HCT116 (cell line): ENCODE measurements at regions not wholly inside any gene's neighbourhood (a gene's known extent, or its start where the extent isn't known, plus 50 kb on each side); places are given as distances from the start of the nearest gene placed in this dataset.

Experiments used
- ATAC-seq: fragments of 200-7000 bp; cut with Tn5 transposase; 2 replicates; pipeline ENCODE4 v1.9.1; 2020; ENCODE audit warnings: mild to moderate bottlenecking, moderate library complexity
- BruUV-seq: library from RNA; stranded (reverse); fragments of 400-500 nt; replicated peaks from 2 replicates; lab custom pipeline; 2021; lab: Mats Ljungman, UMichigan
- CTCF ChIA-PET: fragments of 300-600 bp; sonication (Branson Sonifier 250); formaldehyde crosslinking; loops from one replicate; lab custom pipeline; 2021; ENCODE audit warnings: antibody characterized with exemption; lab: Charles Lee
- POLR2A ChIA-PET: fragments of 300-600, 350-600 bp; sonication (Branson Sonifier 250); formaldehyde crosslinking; loops from one replicate; lab custom pipeline; 2021; ENCODE audit warnings: antibody characterized with exemption; lab: Charles Lee
- RAD21 ChIA-PET, 2 experiments: fragments of 300-600 bp; sonication (Branson Sonifier 250); formaldehyde crosslinking; loops; one replicate each; lab custom pipeline; 2023; ENCODE audit warnings: low total read pairs in 2 of 2; ENCODE audit not compliant: uncharacterized antibody in 2 of 2, unreplicated experiment in 2 of 2, low non-redundant PET in 1 of 2; lab: Charles Lee
- DNase-seq: peaks from one replicate; pipeline ENCODE4 v3.0.0-alpha.2; 2010; ENCODE audit warnings: low read depth, low spot score
- H2AFZ ChIP-seq: fragments of 200-600 bp; shearing (Covaris generic), sonication (generic); 2 replicates; pipeline ENCODE4 v1.6.1; 2017; ENCODE audit warnings: low read depth, mixed run types, mixed read lengths, antibody characterized with exemption, low read length; ENCODE audit not compliant: poor library complexity, severe bottlenecking
- H3K27ac ChIP-seq: 2 replicates; pipeline ENCODE4 v1.5.1; 2012; ENCODE audit warnings: low read depth, low read length
- H3K27me3 ChIP-seq: fragments of 200-600 bp; sonication (generic); 2 replicates; pipeline ENCODE4 v1.6.1; 2016; ENCODE audit warnings: mixed run types, low read length, mixed read lengths; ENCODE audit not compliant: insufficient read depth
- H3K36me3 ChIP-seq, 2 experiments: fragments of 200-500 bp in 1 of 2; fragments of 200-600 bp in 1 of 2; sonication (Bioruptor generic) in 1 of 2; sonication (generic) in 1 of 2; 2 replicates each; pipeline versions ENCODE4 v1.5.1 to v1.6.1; 2014 to 2016; ENCODE audit warnings: low read length in 2 of 2, inconsistent platforms in 1 of 2, mixed read lengths in 1 of 2, mixed run types in 1 of 2; ENCODE audit not compliant: insufficient read depth in 2 of 2, control insufficient read depth in 1 of 2
- H3K4me1 ChIP-seq, 2 experiments: fragments of 200-600 bp in 1 of 2; sonication (generic) in 1 of 2; 2 replicates each; pipeline versions ENCODE4 v1.5.1 to v1.6.1; 2012 to 2017; ENCODE audit warnings: low read length in 2 of 2, inconsistent platforms in 1 of 2, mild to moderate bottlenecking in 1 of 2, mixed read lengths in 1 of 2, mixed run types in 1 of 2, moderate library complexity in 1 of 2; ENCODE audit not compliant: insufficient read depth in 2 of 2, control insufficient read depth in 1 of 2
- H3K4me2 ChIP-seq: fragments of 200-600 bp; sonication (generic); 2 replicates; pipeline ENCODE4 v1.6.1; 2017; ENCODE audit warnings: mixed run types, low read length, mixed read lengths
- H3K4me3 ChIP-seq, 2 experiments: fragments of 200-600 bp in 1 of 2; sonication (generic) in 1 of 2; replicated peaks in 1 of 2; 2 replicates each; pipeline ENCODE4 v1.5.1; 2011 to 2016; ENCODE audit warnings: low read length in 2 of 2, control low read depth in 1 of 2, low read depth in 1 of 2, mild to moderate bottlenecking in 1 of 2, mixed read lengths in 1 of 2, mixed run types in 1 of 2
- H3K79me2 ChIP-seq: fragments of 200-600 bp; sonication (generic); 2 replicates; pipeline ENCODE4 v1.6.1; 2017; ENCODE audit warnings: mild to moderate bottlenecking, mixed run types, low read length, moderate library complexity, mixed read lengths; ENCODE audit not compliant: insufficient read depth
- H3K9ac ChIP-seq: fragments of 200-600 bp; sonication (generic); 2 replicates; pipeline ENCODE4 v1.6.1; 2016; ENCODE audit warnings: low read length, mixed read lengths
- H3K9me2 ChIP-seq: fragments of 200-600 bp; sonication (generic), shearing (Covaris generic); 2 replicates; pipeline ENCODE4 v1.6.1; 2017; ENCODE audit warnings: mixed run types, mild to moderate bottlenecking, moderate library complexity; ENCODE audit not compliant: insufficient read depth
- H3K9me3 ChIP-seq, 2 experiments: fragments of 200-500 bp in 1 of 2; fragments of 200-600 bp in 1 of 2; sonication (Bioruptor generic) in 1 of 2; sonication (generic) in 1 of 2; 2 replicates each; pipeline ENCODE4 v1.6.1; 2014 to 2017; ENCODE audit warnings: low read length in 2 of 2, mixed read lengths in 2 of 2, inconsistent platforms in 1 of 2, low read depth in 1 of 2, mild to moderate bottlenecking in 1 of 2, mixed run types in 1 of 2, moderate library complexity in 1 of 2; ENCODE audit not compliant: control insufficient read depth in 1 of 2, insufficient read depth in 1 of 2
- H4K20me1 ChIP-seq: fragments of 200-600 bp; sonication (generic), shearing (Covaris generic); 2 replicates; pipeline ENCODE4 v1.6.1; 2017; ENCODE audit warnings: mixed run types, mild to moderate bottlenecking, moderate library complexity; ENCODE audit not compliant: insufficient read depth
- CTCF ChIP-seq, 3 experiments: fragments of 200-600 bp in 1 of 3; sonication (generic) in 1 of 3; IDR thresholded peaks in 2 of 3; conservative IDR thresholded peaks in 1 of 3; 2 replicates each; pipeline ENCODE4 v1.5.1; 2012 to 2017; ENCODE audit warnings: low read depth in 2 of 3, low read length in 2 of 3, antibody characterized with exemption in 1 of 3, borderline replicate concordance in 1 of 3, control low read depth in 1 of 3, mild to moderate bottlenecking in 1 of 3, mixed read lengths in 1 of 3, mixed run types in 1 of 3, moderate library complexity in 1 of 3; ENCODE audit not compliant: insufficient read depth in 1 of 3
- EZH2 ChIP-seq: fragments of 200-600 bp; sonication (generic); IDR thresholded peaks from 2 replicates; pipeline ENCODE4 v1.6.1; 2017; ENCODE audit warnings: antibody characterized with exemption, mixed run types
- FOSL1 ChIP-seq: IDR thresholded peaks from 2 replicates; pipeline ENCODE4 v1.6.1; 2012; ENCODE audit warnings: low read depth
- POLR2AphosphoS5 ChIP-seq: IDR thresholded peaks from 2 replicates; pipeline ENCODE4 v1.6.1; 2011; ENCODE audit warnings: mild to moderate bottlenecking, low read depth, low read length, moderate library complexity
- RAD21 ChIP-seq: IDR thresholded peaks from 2 replicates; pipeline ENCODE4 v1.6.1; 2012; ENCODE audit warnings: low read depth, mild to moderate bottlenecking
- REST ChIP-seq: IDR thresholded peaks from 2 replicates; pipeline ENCODE4 v1.6.1; 2012; ENCODE audit warnings: low read depth
- SP1 ChIP-seq: IDR thresholded peaks from 2 replicates; pipeline ENCODE4 v1.6.1; 2012; ENCODE audit warnings: low read depth
- TCF7L2 ChIP-seq: IDR thresholded peaks from 2 replicates; pipeline ENCODE4 v1.7.0; 2011; ENCODE audit warnings: borderline replicate concordance, inconsistent platforms; ENCODE audit not compliant: insufficient read depth, insufficient read length; ENCODE audit errors: extremely low read depth
- YY1 ChIP-seq: IDR thresholded peaks from 2 replicates; pipeline ENCODE4 v1.6.1; 2011; ENCODE audit warnings: low read length, low read depth, moderate library complexity, mild to moderate bottlenecking; ENCODE audit not compliant: insufficient replicate concordance; ENCODE audit errors: extremely low read depth
- ZFX ChIP-seq: fragments of 450-650 bp; IDR thresholded peaks from 2 replicates; pipeline ENCODE4 v1.6.1; 2017
- ZNF274 ChIP-seq: fragments of 200-500 bp; sonication (Bioruptor generic); IDR thresholded peaks from 2 replicates; pipeline ENCODE4 v1.6.1; 2014; ENCODE audit warnings: mild to moderate bottlenecking, low read depth, low read length, inconsistent platforms
- intact Hi-C: fragments of 100-400 bp; cut with micrococcal nuclease; formaldehyde crosslinking; loops from 2 replicates; pipeline ENCODE4 v1.10.0; 2022

GRCh38 chr1:87549738-87550137 is 221.1 kb downstream of the LMO4 start (continued):
- TF ChIP-seq REST (no peak), SP1 (no peak), ZNF274 (no peak), ZFX (no peak)
- TF ChIP-seq, all 23 proteins: peak for 0

DNA sequence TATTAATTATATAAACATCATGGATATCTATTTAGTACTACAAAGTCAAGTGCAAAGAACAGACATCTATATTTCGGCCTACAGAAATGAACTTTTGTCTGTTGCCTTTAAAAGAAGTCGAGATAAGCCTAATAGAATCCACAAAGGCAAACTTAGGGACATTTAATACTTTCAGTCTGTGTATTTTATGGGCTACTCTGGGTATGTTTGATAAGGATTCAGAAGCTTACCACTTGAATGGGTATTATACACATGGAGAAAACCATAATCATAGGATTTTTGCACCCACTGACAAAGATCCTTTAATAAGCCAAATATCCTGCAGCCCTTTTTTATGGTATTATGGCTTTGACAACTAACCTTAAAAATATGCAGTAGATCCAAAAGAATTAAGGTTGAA is 224.8 kb downstream of the LMO4 start:
- TF ChIP-seq REST (no peak), YY1 (no peak), SP1 (no peak), CTCF (IDR thresholded peaks at IDR 0.05 in 2 of 3, conservative IDR thresholded peaks at IDR 0.05 in 1 of 3; ENCODE audit: borderline replicate concordance in 1 of 3, insufficient read depth in 1 of 3, low read depth in 2 of 3, low read length in 2 of 3) (no peak), POLR2AphosphoS5 (no peak), TCF7L2 (no peak), EZH2 (no peak), FOSL1 (no peak), RAD21 (no peak)
- Histone ChIP-seq H4K20me1 (no peaks in the 10 kb centered on the region), H3K27me3 (no peaks in the 10 kb centered on the region), H2AFZ (no peak overlapping the region), H3K4me2 (no peak overlapping the region), H3K4me3 (no peak overlapping the region), H3K36me3 (no peaks in the 10 kb centered on the region), H3K79me2 (no peaks in the 10 kb centered on the region), H3K9me3 (no peaks in the 10 kb centered on the region), H3K4me1 (peaks cover 0 to 3% of the 10 kb centered on the region in 2 experiments; a peak in 1 of 4 replicates), H3K9me2 (no peaks in the 10 kb centered on the region), H3K27ac (no peak overlapping the region), H3K9ac (no peak overlapping the region)
- ATAC-seq (no peak), DNase-seq (no peak)
- ChIA-PET RAD21 (no interaction called here), CTCF (no interaction called here), POLR2A (no interaction called here)
- intact Hi-C loops, result no loop called here
- BruUV-seq, result no TSS peak
